K562 (cell line): ENCODE measurements at regions not wholly inside any gene's neighbourhood (a gene's known extent, or its start where the extent isn't known, plus 50 kb on each side); places are given as distances from the start of the nearest gene placed in this dataset.

Experiments used
- ZNF174 ChIP-seq: fragments of 250-450 bp; sonication (Bioruptor Pico); IDR thresholded peaks from 2 replicates; pipeline ENCODE4 v1.4.0; 2020; ENCODE audit warnings: mild to moderate bottlenecking
- TF ChIP-seq, protein P1 (sequence below), 3 experiments: IDR thresholded peaks in 2 of 3; conservative IDR thresholded peaks in 1 of 3; 2 replicates each; pipeline ENCODE4 v1.5.1; 2011 to 2012; ENCODE audit warnings: low read length in 3 of 3, mild to moderate bottlenecking in 3 of 3, control low read depth in 2 of 3, improper control_type of control experiment in 1 of 3, inconsistent platforms in 1 of 3, low read depth in 1 of 3, mixed read lengths in 1 of 3, moderate library complexity in 1 of 3; ENCODE audit not compliant: insufficient read depth in 2 of 3

DNA sequence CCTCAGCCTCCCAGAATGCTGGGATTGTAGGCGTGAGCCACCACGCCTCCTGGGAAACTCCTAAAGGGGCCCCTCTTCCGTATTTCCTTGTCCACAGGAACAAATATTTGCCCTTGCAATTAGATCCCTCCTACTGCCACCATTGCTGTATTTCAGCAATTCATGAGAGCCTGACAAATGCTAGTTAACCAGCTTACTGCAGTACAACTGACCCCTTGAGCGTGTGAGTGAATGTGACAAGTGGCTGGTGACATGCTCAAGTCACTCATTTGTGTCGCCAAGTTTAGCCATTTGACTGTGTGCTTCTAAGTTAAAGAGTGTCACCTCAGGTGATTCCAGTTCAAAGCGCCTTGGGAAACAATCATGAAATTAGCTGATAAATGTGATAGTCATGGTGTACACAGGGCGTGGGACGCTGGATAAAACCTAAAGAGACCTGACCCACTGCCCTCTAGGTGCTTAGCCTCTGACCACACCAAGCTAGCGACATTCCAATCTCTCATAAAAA, 56.1 kb upstream of the MAP1LC3B2 start:
- TF ChIP-seq, protein P1, sequence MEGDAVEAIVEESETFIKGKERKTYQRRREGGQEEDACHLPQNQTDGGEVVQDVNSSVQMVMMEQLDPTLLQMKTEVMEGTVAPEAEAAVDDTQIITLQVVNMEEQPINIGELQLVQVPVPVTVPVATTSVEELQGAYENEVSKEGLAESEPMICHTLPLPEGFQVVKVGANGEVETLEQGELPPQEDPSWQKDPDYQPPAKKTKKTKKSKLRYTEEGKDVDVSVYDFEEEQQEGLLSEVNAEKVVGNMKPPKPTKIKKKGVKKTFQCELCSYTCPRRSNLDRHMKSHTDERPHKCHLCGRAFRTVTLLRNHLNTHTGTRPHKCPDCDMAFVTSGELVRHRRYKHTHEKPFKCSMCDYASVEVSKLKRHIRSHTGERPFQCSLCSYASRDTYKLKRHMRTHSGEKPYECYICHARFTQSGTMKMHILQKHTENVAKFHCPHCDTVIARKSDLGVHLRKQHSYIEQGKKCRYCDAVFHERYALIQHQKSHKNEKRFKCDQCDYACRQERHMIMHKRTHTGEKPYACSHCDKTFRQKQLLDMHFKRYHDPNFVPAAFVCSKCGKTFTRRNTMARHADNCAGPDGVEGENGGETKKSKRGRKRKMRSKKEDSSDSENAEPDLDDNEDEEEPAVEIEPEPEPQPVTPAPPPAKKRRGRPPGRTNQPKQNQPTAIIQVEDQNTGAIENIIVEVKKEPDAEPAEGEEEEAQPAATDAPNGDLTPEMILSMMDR (IDR thresholded peaks at IDR 0.05 in 2 of 3, conservative IDR thresholded peaks at IDR 0.05 in 1 of 3; ENCODE audit: insufficient read depth in 2 of 3, low read depth in 1 of 3, low read length in 3 of 3): no peak
- TF ChIP-seq ZNF174 (CRISPR knock-in tag): no peak
